Fibroblast of lung (primary cell): ENCODE measurements at regions not wholly inside any gene's neighbourhood (a gene's known extent, or its start where the extent isn't known, plus 50 kb on each side); places are given as distances from the start of the nearest gene placed in this dataset.

Source experiments
- DNase-seq, 2 donors: peaks; one replicate each; pipeline versions ENCODE4 v3.0.0 to v3.0.0-alpha.2; 2010; ENCODE audit warnings: low read depth in 2 of 2
- H2AFZ ChIP-seq: 2 replicates; pipeline ENCODE4 v1.5.1; 2012; ENCODE audit warnings: low read length, control low read depth, inconsistent platforms
- H3K27ac ChIP-seq: 2 replicates; pipeline ENCODE4 v1.5.1; 2011; ENCODE audit warnings: low read length, control low read depth; ENCODE audit not compliant: insufficient read depth
- H3K27me3 ChIP-seq: 2 replicates; pipeline ENCODE4 v1.5.1; 2011; ENCODE audit warnings: mild to moderate bottlenecking, low read length; ENCODE audit not compliant: control insufficient read depth, insufficient read depth
- H3K36me3 ChIP-seq: 2 replicates; pipeline ENCODE4 v1.5.1; 2011; ENCODE audit warnings: low read length; ENCODE audit not compliant: control insufficient read depth, insufficient read depth
- H3K4me1 ChIP-seq: 2 replicates; pipeline ENCODE4 v1.5.1; 2011; ENCODE audit warnings: low read length; ENCODE audit not compliant: control insufficient read depth, insufficient read depth; ENCODE audit errors: extremely low read depth
- H3K4me2 ChIP-seq: 2 replicates; pipeline ENCODE4 v1.5.1; 2011; ENCODE audit warnings: low read length, control low read depth; ENCODE audit not compliant: insufficient read depth; ENCODE audit errors: extremely low read depth
- H3K4me3 ChIP-seq, 4 experiments: fragments of 200-600 bp in 1 of 4; sonication (generic) in 1 of 4; replicated peaks in 1 of 4; 2 replicates each; pipeline ENCODE4 v1.5.1; 2011 to 2016; ENCODE audit warnings: low read length in 4 of 4, low read depth in 3 of 4, mild to moderate bottlenecking in 3 of 4, control low read depth in 2 of 4, inconsistent platforms in 1 of 4, mixed read lengths in 1 of 4; ENCODE audit not compliant: insufficient read depth in 1 of 4; ENCODE audit errors: control extremely low read depth in 1 of 4
- H3K79me2 ChIP-seq: 2 replicates; pipeline ENCODE4 v1.5.1; 2012; ENCODE audit warnings: mild to moderate bottlenecking, low read length, inconsistent platforms; ENCODE audit not compliant: control insufficient read depth, insufficient read depth
- H3K9ac ChIP-seq: 2 replicates; pipeline ENCODE4 v1.5.1; 2011; ENCODE audit warnings: mild to moderate bottlenecking, low read length, control low read depth; ENCODE audit not compliant: insufficient read depth
- H3K9me3 ChIP-seq: 2 replicates; pipeline ENCODE4 v1.5.1; 2012; ENCODE audit warnings: low read depth, low read length; ENCODE audit not compliant: control insufficient read depth, insufficient read depth
- H4K20me1 ChIP-seq: 2 replicates; pipeline ENCODE4 v1.5.1; 2011; ENCODE audit warnings: low read length; ENCODE audit not compliant: control insufficient read depth, insufficient read depth; ENCODE audit errors: extremely low read depth
- EZH2 ChIP-seq: IDR thresholded peaks from 2 replicates; pipeline ENCODE4 v1.5.1; 2012; ENCODE audit warnings: low read length, control low read depth, mild to moderate bottlenecking; ENCODE audit errors: missing control alignments
- TF ChIP-seq, protein P1 (sequence below), 2 donors: IDR thresholded peaks in 1 of 2; conservative IDR thresholded peaks in 1 of 2; 1 replicate in 1 of 2; 2 replicates in 1 of 2; pipeline ENCODE4 v1.5.1; 2011 to 2012; ENCODE audit warnings: low read length in 2 of 2, control low read depth in 1 of 2, inconsistent platforms in 1 of 2, low read depth in 1 of 2, mild to moderate bottlenecking in 1 of 2

DNA sequence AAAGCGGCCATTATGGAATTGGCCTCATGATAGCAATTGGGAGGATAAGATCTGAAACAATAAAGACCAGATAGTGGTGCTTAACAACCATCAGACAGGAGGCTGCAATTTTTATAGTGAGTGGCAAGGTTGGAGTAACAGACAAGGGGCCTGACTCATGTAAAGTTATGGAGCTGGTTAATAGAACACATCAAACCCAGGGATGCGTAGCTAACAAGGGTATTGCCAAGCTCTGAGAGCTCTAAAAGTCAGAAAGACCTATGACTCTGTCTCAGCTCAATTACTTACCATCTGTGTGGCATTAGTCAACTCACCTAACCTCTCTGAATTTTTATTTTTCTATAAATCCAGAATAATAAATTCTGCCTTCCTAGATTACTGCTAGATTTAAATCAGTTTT lies 1731.5 kb upstream of the FLRT2 start:
- no peak overlapping the region for H2AFZ ChIP-seq
- H3K79me2 ChIP-seq, result no peaks in the 10 kb centered on the region
- no peak overlapping the region for H3K27ac ChIP-seq
- no peaks in the 10 kb centered on the region for H3K36me3 ChIP-seq
- H3K27me3 ChIP-seq, result no peaks in the 10 kb centered on the region
- no peak for DNase-seq
- no peaks in the 10 kb centered on the region for H4K20me1 ChIP-seq
- H3K4me1 ChIP-seq, result no peaks in the 10 kb centered on the region
- H3K4me2 ChIP-seq, result no peak overlapping the region
- no peaks in the 10 kb centered on the region for H3K9me3 ChIP-seq
- no peak overlapping the region for H3K4me3 ChIP-seq
- H3K9ac ChIP-seq, result no peak overlapping the region
- TF ChIP-seq, protein P1, sequence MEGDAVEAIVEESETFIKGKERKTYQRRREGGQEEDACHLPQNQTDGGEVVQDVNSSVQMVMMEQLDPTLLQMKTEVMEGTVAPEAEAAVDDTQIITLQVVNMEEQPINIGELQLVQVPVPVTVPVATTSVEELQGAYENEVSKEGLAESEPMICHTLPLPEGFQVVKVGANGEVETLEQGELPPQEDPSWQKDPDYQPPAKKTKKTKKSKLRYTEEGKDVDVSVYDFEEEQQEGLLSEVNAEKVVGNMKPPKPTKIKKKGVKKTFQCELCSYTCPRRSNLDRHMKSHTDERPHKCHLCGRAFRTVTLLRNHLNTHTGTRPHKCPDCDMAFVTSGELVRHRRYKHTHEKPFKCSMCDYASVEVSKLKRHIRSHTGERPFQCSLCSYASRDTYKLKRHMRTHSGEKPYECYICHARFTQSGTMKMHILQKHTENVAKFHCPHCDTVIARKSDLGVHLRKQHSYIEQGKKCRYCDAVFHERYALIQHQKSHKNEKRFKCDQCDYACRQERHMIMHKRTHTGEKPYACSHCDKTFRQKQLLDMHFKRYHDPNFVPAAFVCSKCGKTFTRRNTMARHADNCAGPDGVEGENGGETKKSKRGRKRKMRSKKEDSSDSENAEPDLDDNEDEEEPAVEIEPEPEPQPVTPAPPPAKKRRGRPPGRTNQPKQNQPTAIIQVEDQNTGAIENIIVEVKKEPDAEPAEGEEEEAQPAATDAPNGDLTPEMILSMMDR (conservative IDR thresholded peaks at IDR 0.05 in 1 of 2, IDR thresholded peaks at IDR 0.05 in 1 of 2; ENCODE audit: low read depth in 1 of 2, low read length in 2 of 2), result no peak
- no peak for TF ChIP-seq EZH2

GRCh38 chr14:83799233-83799632 lies 1730.7 kb upstream of the FLRT2 start:
- no peak overlapping the region for H3K4me2 ChIP-seq

GRCh38 chr14:83814896-83815295 lies 1715.0 kb upstream of the FLRT2 start:
- Histone ChIP-seq H3K27ac (no peak overlapping the region), H3K36me3 (no peaks in the 10 kb centered on the region), H3K4me2 (no peak overlapping the region), H4K20me1 (no peaks in the 10 kb centered on the region), H3K9ac (no peak overlapping the region), H3K79me2 (no peaks in the 10 kb centered on the region), H3K27me3 (no peaks in the 10 kb centered on the region), H2AFZ (no peak overlapping the region), H3K4me1 (no peaks in the 10 kb centered on the region), H3K4me3 (no peak overlapping the region), H3K9me3 (no peaks in the 10 kb centered on the region)
- DNase-seq, result no peak
- no peak for TF ChIP-seq EZH2
- TF ChIP-seq, protein P1 (conservative IDR thresholded peaks at IDR 0.05 in 1 of 2, IDR thresholded peaks at IDR 0.05 in 1 of 2; ENCODE audit: low read depth in 1 of 2, low read length in 2 of 2), result no peak

More at GRCh38 chr14:83799233-83799632, 1730.7 kb upstream of the FLRT2 start:
- Histone ChIP-seq H3K27ac (no peak overlapping the region), H3K27me3 (no peaks in the 10 kb centered on the region), H3K79me2 (no peaks in the 10 kb centered on the region), H3K36me3 (no peaks in the 10 kb centered on the region), H3K4me3 (no peak overlapping the region), H4K20me1 (no peaks in the 10 kb centered on the region), H2AFZ (no peak overlapping the region), H3K9me3 (no peaks in the 10 kb centered on the region), H3K9ac (no peak overlapping the region), H3K4me1 (no peaks in the 10 kb centered on the region)
- TF ChIP-seq, protein P1 (conservative IDR thresholded peaks at IDR 0.05 in 1 of 2, IDR thresholded peaks at IDR 0.05 in 1 of 2; ENCODE audit: low read depth in 1 of 2, low read length in 2 of 2), result no peak
- TF ChIP-seq EZH2, result no peak
- DNase-seq, result no peak
